ENCODE measurements at regions not wholly inside any gene's neighbourhood (a gene's known extent, or its start where the extent isn't known, plus 50 kb on each side); places are given as distances from the start of the nearest gene placed in this dataset.

DNA sequence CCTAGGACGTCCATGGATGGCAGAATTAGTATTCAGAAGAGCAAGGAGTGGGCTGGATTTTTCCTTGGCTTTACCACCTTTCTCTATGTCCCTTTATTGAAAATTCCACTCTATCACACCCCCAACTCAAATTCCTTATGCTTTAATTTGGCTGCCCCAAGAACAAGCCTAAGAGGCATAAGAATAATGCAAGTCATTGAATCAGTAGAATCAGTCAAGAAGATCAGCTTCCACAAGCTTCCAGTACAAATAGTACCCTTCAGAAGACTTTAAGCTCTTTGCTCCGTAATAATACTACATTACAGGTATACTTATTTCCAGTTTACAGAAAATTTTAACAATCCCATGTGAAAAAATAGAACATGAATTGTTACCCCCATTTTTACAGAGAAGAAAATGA is 51.0 kb upstream of the SNAP25 start:
- ChIA-PET CTCF (no interaction called here), POLR2A (no interaction called here)
- no peak for DNase-seq (ENCODE audit: low read depth, low spot score)
- TF ChIP-seq, protein P1, sequence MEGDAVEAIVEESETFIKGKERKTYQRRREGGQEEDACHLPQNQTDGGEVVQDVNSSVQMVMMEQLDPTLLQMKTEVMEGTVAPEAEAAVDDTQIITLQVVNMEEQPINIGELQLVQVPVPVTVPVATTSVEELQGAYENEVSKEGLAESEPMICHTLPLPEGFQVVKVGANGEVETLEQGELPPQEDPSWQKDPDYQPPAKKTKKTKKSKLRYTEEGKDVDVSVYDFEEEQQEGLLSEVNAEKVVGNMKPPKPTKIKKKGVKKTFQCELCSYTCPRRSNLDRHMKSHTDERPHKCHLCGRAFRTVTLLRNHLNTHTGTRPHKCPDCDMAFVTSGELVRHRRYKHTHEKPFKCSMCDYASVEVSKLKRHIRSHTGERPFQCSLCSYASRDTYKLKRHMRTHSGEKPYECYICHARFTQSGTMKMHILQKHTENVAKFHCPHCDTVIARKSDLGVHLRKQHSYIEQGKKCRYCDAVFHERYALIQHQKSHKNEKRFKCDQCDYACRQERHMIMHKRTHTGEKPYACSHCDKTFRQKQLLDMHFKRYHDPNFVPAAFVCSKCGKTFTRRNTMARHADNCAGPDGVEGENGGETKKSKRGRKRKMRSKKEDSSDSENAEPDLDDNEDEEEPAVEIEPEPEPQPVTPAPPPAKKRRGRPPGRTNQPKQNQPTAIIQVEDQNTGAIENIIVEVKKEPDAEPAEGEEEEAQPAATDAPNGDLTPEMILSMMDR (IDR thresholded peaks at IDR 0.05; ENCODE audit: low read depth, low read length) = no peak
- peaks cover 6% of the 10 kb centered on the region for H3K27me3 ChIP-seq (ENCODE audit: control insufficient read depth, insufficient read depth, low read length)
- H3K4me3 ChIP-seq (ENCODE audit: low read depth, low read length) = no peak overlapping the region
- no peaks in the 10 kb centered on the region; the same call in 1 of the 2 replicates for H3K9me3 ChIP-seq (ENCODE audit: control insufficient read depth, insufficient read depth, low read length)
- H3K27ac ChIP-seq (ENCODE audit: low read depth, low read length) = no peak overlapping the region
